ENCODE measurements at regions not wholly inside any gene's neighbourhood (a gene's known extent, or its start where the extent isn't known, plus 50 kb on each side); places are given as distances from the start of the nearest gene placed in this dataset.

GRCh38 chr6:126530775-126531174, 190.9 kb downstream of the CENPW start:
- no peak for TF ChIP-seq CTCF (IDR thresholded peaks at IDR 0.05)
- no peak for TF ChIP-seq POLR2A (IDR thresholded peaks at IDR 0.05)

All from thyroid gland (tissue), 4 donors.